Hematopoietic multipotent progenitor cell treated with erythropoietin and hydrocortisone succinate and interleukin-3 and kit ligand, for 15 days (in vitro differentiated cells): ENCODE measurements at regions not wholly inside any gene's neighbourhood (a gene's known extent, or its start where the extent isn't known, plus 50 kb on each side); places are given as distances from the start of the nearest gene placed in this dataset.

Experiments used
- DNase-seq: peaks from one replicate; pipeline ENCODE4 v3.0.0-alpha.2; 2015; ENCODE audit warnings: low spot score

DNA sequence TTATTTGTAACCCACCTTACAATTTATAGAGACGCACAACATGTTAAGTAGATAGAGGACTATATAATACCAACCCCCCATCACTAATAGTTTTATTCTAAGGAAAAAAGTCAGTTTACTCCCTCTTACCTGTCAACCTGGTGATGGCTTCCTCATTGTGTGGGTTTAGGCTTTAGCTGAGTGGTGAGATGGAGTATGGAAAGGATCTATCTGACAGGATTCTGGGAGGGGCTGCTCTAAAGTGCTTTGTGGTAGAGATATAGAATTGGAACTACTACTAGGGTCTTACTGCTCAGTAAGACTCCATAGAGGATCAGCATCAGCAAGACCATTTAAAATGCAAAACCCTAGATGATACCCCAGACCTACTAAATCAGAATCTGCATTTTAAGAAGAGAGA is 82.1 kb upstream of the IFNE start:
- DNase-seq: no peak

DNA sequence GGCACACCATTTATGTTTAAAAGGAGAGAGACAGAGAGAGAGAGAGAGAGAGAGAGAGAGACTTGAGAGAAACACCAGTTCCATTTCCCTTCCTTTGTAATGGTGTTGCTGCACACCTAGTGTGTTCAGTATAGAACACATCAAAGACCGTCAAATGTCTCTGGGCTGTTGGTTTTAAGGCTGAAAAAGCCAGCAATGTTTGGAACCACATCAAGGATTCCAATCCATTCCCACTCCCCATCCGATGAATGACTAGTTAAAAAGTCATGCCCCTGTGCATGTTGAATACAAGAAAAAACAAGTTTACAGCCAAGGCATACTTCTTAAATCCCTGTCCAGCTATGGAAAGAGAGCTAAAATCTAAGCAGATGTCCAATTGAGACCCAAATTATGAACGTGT is 83.0 kb upstream of the IFNE start:
- no peak for DNase-seq

DNA sequence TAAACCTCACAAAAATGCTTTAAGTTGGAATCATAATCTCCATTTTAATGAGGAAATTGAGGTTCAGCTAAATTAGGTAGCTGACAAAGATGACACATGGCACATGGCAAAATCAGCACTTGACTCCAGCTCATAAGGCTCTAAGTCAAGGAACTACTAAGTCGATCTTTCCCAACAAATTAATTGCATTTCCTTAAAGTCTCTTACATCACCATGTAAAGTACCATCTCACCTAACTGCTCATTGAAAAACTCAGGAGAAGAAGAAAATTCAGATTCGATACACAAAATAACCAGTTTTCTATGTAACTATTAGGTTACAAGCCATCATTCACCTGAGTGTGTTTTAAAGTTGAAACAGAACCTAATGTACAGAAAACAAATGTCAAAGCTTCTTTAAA is 85.8 kb upstream of the IFNE start:
- DNase-seq: no peak

DNA sequence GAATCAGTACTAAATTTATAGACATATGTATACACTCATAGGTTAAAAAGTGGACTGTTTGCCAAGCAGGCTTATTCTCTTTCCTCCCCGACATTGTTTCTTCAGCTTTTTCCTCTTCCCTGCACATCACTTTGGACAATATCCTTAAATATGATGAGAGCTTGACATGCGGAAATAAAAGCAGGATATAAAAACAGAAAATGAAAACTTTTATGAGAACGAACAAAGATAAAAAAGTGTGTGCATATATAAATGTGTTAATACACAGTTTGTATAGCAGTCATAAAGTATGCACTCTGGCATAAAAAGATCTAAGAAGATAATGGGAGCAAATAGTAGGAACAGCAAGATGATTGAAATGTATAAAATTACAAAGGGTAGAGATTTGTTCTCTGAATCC is 86.4 kb upstream of the IFNE start:
- DNase-seq: no peak

DNA sequence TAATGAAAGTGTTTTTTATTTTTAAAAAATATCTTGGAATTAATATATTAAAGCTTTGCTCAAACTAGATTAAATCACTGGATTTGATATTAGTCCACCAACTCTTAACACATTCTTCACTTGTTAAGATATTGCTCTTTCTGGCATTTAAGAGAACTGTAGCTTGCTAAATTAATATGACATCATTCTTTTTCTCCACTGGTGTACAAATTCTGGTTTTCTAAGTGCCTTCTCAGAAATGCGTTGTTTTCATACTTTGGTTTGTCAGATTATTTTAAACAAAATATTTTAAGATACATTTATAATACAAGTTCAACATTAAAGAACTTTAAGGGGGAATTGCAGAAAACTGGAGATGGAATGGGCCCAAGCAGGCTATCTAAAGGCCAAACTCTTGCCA is 87.6 kb upstream of the IFNE start:
- no peak for DNase-seq

DNA sequence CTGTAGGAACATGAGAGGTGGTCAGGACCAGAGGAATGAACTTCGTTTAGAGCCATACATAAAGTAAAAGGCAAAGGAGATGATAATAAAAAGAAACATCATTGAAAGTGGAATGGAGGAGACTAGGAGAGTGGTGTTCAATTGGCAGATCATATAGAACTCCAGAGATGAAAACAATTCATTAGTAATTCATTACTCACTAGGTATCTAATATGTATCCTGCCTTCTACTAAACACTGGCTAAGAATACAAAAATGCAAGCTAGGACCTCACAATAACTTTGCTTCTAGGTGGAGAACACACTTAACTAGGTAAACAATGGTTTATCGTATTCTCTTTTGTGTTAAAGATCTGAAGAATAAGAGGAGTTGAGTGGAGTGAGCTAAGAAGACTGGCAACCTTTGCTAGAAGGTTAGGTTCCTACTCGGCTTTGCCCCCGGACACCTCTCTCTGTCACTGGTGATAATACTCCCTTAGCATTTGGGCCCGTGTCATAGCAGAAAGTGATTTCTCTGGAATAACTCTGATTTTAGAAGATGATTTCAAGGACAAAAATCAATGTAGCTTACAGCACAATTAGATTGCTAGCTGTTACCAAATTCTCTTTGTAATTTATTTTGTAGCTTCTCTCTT is 88.6 kb upstream of the IFNE start:
- DNase-seq: no peak

DNA sequence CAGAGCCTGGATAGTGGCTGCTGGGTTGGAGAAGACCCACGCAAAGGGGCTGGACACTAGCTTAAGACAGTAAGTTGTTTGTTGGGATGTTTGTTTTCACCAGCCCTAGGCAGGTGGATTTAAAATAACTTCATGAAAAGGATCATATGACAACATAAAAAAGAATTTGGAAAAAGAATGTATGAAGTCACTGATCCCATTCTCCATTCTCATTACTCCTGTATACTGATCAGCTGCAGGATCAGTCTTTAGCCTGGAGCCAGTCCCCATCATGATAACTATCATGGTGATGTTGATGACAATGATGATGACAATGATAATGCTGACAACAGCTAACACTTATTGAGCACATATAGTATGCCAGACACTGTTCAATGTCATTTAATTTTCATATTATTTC is 92.1 kb upstream of the IFNE start:
- DNase-seq: no peak

DNA sequence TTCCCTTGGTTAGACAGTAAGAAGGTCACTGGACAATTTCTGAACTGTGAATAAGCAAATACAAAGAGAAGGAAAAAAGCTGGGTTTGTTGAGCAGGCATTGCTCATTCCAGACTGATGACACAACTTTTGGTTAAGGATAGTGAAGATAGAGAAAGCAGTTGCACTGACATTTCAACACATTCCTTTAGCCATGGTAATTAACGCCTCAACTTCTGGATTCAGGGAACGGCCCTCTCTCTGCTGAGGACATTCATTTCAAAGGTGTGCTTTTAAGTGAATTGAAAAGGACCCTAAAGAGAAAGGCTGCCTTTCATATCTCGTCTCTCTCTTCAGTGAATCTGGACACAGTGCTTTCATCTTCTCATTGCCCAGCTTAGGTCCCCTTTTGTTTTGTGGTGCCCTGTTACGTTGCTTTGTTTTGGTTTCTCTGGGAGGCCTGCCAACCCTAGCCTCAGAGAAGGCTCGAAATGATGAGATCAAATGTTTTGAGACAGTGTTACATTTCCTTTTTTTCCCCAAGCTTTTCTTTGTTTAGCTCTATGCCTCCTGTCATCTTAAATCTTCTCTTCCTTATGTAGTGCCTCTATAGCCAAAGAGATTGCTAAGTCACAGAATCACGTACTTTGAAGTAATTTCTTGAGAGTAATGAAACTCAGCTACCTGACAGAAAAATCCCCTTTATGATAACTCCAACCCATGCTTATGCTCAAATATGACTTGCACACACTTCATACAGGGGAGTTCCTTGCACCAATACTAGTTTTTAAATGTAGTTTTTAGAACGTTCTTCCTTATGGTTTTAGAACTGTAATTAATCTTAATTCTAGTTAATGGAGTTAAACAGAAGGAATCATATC is 94.4 kb upstream of the IFNE start:
- no peak for DNase-seq

DNA sequence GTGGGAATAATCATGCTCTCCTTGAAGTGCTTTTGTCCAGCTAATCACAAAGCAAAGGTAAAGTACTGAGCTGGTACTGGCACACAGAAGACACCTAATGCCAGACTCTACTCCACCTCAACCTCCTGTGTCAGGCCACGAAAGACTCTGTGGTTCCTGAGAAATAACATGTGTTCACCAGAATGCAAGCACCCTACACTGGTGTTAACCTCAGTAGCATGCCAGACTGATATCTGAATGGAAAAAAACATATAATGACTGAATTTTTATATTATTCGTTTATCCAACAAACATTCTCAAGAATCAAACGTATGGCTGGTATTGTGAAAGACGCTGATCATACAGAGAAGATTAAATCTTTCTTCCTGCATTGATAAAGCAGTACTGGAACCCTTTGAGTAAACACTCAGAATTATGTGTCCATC is 97.1 kb upstream of the IFNE start:
- DNase-seq: no peak

DNA sequence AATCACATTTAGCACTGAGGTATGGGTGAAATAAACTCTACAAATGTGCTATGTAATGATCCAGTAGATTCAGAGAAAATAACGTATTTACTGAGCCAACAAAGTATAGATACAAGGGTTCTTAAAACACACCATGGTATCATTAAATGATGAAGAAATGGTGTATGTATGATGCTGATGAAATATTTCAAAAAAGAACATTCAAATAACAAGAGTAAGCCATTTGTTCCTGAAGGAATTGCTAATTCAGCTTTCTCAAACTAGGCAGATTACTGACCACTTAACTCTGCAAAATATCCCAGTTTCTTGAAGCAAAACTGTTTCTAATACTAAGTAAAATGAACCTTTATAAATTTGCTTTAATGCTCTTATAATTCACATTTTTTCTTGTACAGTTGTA is 97.6 kb upstream of the IFNE start:
- DNase-seq: no peak

DNA sequence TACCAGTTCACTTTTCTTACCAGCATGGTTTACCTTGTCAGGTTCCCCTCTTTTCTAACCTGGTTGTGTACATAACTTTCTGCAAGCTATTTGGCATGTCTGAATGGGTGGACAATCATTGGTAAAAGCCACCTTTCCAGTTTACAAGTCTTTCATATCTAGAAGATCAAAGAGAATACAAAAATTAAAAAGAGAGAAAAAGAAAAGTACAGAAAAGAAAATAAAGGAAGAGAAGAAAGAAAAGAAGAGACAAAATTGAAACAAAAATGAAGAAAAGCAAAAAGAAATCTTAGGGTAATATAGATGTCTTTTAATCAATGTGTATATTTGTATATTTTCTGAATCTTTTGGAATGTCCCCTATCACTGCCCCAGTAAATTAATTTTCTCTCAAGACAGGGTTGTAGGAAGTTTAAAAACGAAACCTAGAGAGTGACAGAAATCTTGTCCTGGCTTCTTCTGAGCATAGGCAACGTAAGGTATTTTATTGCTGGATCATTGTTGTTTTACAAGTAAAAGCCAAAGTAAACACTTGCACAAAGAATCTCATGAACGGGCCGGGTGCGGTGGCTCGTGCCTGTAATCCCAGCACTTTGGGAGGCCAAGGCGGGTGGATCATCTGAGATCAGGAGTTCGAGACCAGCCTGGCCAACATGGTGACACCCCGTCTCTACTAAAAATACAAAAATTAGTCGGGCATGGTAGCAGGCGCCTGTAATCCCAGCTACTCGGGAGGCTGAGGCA is 98.7 kb upstream of the IFNE start:
- no peak for DNase-seq

DNA sequence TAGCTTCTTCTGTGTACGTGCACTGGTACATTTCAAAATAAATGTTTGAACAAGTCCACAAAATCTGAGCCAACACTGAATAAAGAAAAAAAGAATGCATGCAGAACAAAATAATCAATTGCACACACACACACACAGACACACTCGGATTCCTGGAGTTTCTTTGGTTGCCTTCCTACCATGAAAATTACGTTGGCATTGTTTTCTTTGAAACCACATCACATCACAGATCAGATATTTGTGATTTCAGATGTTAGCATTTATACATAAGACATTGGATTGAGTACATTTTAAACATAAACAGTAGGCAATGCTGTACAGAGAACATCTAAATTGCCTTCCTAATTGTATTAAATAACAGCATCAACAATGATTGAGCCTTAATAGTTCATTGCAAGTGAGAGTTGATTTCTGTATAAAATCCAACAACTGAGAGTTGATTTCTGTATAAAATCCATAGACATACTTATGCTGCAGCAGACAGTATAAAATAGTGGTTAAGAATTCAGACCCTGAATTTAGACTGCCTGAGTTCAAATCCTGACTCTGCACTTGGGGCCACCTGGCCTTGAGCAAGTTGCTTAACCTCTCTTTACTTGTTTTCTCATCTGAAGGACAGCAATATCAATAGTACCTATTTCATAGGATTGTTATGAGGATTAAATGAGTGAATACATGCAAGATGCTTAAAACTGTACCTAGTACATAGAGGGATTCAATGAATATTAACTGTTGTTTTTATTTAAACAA is 101.7 kb upstream of the IFNE start:
- DNase-seq: no peak

DNA sequence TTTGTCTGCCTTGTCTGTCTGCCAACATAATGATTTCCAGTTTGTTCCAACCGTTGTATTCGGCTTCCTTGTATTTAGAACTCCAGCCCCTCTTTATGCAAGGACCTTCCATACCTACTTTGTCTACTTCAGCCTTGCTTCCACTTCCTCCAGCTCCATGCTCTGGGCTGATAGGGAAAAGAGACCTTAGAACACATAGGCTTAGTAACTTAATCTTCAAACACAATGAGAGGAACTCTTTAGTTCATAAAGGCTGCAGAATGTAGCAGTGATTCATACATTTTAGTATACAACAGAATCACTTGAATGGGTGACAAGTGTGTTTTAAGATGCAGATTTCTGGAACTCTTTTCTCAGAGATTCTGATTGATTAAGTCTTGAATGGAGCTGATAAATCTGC is 102.8 kb upstream of the IFNE start:
- DNase-seq: no peak

DNA sequence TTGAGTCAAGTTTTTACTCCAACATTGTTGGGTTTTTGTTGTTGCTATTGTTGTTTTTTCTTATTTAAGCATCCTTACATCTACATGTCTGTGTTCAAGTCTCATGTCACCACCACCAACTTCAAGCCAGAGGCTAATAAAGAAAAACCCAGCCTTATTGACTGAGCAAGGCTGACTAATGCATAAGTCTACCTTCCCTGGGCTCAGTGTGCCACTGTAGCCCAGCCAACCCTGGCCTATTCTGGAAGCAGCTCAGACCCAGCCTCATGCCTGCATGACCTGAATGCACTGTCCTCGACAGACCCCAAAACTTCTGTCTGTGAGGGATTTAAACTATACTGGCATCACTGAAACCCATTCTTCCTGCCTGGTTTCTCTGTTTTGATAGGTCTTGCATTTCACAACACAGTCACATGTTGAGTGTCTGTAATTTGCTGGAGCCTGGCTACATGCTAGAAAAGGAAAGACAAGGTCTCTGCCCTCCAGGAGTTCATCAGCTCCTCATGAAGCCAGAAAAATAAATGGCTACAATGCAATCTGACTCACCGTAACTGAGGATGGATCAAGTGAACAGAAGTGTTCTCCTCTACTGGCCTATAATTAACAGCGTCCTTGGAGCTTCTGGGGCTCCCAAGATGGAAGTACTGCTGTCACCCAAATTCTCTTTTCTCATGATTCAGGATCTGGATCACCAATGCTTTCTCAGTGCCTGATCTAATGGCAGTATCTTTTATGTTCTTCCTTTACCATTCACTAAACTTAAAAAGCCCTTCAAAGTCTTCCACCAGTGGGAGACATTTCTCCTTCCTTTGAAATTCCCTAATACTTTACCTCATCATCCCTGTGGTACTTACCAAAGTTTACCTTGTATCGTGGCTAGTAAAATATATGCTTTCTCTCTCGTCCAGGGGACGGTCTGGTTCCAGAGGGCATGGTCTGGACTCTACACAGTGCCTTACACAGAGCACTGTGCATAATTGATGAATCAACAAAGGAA is 103.9 kb upstream of the IFNE start:
- no peak for DNase-seq

DNA sequence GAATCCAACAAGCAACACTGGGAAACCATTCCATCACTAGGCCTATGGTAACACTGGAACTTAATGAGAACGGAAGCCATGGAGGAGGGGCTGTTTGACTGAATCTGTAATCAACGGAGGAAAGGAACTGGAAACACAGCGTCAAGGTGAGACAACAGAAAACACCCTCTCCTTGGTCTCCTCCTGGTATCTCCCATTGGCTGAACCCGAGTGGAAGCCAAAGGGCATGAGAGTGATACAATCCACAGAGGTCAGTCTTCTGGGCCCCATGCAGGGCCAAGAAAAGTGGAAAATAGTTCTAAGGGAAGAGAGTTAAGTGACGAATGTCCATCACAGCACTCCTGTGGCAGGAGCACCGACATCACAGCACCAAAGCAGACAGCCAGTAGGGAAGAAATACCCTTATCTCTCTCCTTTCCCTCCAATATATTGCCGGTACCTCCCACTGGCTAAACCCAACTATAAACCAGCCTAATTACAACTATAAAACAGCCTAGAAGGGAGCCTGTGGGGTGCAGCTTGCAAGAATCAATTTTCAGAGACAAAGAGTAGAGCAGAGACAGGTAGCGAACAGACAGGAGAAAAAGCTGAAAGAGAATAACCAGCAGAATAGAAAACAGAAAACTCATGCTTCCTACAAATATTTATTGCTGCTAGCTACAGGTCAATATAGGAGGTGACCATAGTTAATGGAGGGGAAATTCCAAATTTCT is 107.4 kb upstream of the IFNE start:
- no peak for DNase-seq

DNA sequence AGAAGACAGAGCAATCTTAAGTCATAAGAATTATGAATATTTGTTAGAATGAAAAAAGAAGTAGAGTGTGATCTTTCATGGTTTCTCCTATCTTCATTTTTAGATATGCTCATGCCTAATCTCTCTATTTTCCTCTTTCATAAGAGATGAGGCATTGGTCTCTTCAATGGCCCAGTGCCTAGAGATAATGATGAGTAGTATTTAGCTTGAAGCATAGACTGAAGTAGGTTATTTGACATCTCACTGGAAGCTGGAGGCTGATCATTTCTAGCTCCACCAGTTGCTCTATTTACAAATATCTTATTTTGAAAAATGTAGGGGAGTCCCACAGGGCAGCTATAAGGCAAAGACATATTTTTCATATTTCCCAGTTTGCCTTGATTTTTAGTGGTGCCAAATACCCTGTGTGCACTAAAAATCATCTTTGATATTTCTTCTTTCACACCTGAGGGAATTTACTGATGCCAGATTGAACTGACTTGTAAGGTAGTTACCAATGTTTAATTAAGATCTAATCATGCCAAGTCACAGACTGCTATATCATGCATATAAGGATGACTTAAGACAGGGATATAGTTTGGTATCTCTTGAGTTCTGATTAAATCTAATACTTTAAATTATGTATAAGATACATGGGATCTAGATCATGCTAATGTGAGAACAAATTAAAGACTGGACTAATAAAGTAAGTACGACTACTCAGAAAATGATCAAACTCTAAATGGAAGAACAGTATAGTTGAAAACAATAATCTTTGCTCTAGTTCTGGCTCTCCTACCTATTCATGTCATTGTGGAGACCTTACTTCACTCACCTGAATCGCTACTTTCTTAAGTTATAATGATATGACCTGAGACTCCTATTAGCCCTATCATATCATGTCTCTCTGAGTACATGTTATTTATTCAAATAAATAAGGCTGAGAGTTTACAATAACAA is 108.2 kb upstream of the IFNE start:
- DNase-seq: no peak

DNA sequence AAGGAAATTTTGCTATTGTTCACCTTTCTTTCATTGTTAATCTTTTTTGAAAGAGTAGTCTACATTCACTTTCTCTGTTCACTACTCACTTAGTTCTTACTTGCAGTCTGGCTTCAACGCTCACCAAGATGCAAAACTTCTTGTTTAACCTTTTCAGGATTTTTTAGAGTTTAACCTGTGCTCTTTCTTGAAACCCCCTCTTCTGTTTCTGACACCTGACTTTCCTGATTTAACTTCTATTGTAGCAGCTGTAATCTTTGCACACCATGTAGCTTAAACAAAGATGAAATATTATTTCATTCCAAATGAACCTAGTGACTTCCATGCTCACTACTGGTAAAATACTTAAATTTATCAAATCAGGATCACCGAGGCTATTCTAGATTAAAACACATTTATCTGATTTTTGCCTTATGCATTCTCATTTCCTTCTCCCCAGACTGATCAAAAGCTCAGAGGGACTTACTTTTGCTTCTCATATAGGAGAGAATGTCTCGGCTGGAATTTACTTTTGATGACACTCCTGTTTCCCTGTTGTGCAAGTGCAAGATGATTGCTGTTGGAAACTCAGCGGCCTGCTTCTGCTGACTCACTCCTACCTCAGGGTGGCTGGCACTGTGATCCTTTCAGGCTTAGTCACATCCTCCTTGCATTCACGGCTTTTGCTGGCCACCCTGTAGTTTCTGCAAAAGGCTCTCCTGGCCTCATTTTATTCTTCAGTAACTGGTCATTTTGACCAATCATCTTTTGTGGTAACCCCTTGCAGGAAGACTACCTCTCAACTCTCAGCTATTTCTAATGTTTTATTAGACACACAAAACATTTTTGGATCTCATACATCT is 109.3 kb upstream of the IFNE start:
- no peak for DNase-seq

DNA sequence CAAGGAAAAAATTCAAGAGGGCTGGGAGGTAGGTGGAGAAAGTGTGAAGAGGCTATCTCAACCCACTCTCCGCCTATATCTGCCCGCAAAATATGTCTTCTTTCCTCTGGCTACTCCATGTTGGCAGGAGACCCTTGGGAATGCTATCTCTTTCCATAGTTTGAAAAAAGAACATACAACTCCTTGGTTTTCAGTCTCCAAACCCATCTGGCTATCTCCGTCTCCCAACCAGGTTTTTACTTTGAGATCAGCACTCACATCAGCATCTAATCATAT is 109.9 kb upstream of the IFNE start:
- DNase-seq: no peak

DNA sequence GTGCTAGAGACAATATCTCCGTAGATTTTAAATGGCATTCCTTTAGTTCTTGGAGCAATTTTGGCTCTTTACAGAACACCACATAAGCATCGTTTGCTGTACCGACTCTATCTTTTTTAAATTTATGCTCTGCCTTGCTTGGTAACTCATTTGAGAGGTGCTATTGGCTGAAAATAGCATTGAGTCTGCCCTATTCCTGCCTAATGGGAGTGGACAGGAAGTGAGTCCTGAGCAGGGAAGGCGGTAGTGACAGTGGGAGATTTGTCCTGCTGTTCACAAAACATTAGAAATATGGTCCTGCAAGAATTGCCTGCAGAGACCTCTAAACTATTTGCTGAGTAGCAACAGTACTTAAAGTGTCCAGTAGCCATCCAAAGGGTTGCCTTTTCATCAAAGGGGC is 115.2 kb upstream of the IFNE start:
- no peak for DNase-seq
